ENCODE measurements at regions not wholly inside any gene's neighbourhood (a gene's known extent, or its start where the extent isn't known, plus 50 kb on each side); places are given as distances from the start of the nearest gene placed in this dataset.
A peak's percentile ranks its signal among the peaks of the same experiment; 100 is the strongest.

GRCh38 chr18:25516121-25516520 is 164.2 kb upstream of the ZNF521 start:
- H3K4me3 ChIP-seq: no peak overlapping the region
- no peaks in the 10 kb centered on the region for H3K4me1 ChIP-seq
- no peak for TF ChIP-seq POLR2A (IDR thresholded peaks at IDR 0.05)
- no peak for TF ChIP-seq CTCF (IDR thresholded peaks at IDR 0.05)
- H3K27ac ChIP-seq: no peak overlapping the region
- no peaks in the 10 kb centered on the region for H3K36me3 ChIP-seq
- intact Hi-C loops (cut with DNase I; ENCODE audit: low total_unique reads): no loop called here
- no peaks in the 10 kb centered on the region for H3K9me3 ChIP-seq
- no peaks in the 10 kb centered on the region for H3K27me3 ChIP-seq
- DNase-seq: no peak

GRCh38 chr18:25510096-25510495 is 158.1 kb upstream of the ZNF521 start:
- Histone ChIP-seq H3K4me1 (no peaks in the 10 kb centered on the region), H3K27ac (no peak overlapping the region), H3K4me3 (no peak overlapping the region), H3K9me3 (no peaks in the 10 kb centered on the region), H3K36me3 (no peaks in the 10 kb centered on the region), H3K27me3 (no peaks in the 10 kb centered on the region)
- DNase-seq: no peak
- intact Hi-C loops (cut with DNase I; ENCODE audit: low total_unique reads): no loop called here
- TF ChIP-seq POLR2A (IDR thresholded peaks at IDR 0.05) (no peak), CTCF (IDR thresholded peaks at IDR 0.05) (no peak)

GRCh38 chr18:25503567-25504081 is 151.7 kb upstream of the ZNF521 start:
- peak; percentile 69 to 74 for DNase-seq
- Histone ChIP-seq H3K4me3 (peak overlapping the region; percentile 24 to 30), H3K27me3 (no peaks in the 10 kb centered on the region), H3K36me3 (no peaks in the 10 kb centered on the region), H3K27ac (peak overlapping the region in 1 of 2 donors; percentile 55), H3K4me1 (no peaks in the 10 kb centered on the region), H3K9me3 (no peaks in the 10 kb centered on the region)
- intact Hi-C loops (cut with DNase I; ENCODE audit: low total_unique reads): no loop called here
- no peak for TF ChIP-seq POLR2A (IDR thresholded peaks at IDR 0.05)
- peak in 1 of 4 experiments; percentile 6 for TF ChIP-seq CTCF (IDR thresholded peaks at IDR 0.05)

GRCh38 chr18:25497151-25497794 is 145.3 kb upstream of the ZNF521 start:
- Histone ChIP-seq H3K4me1 (no peaks in the 10 kb centered on the region), H3K27ac (no peak overlapping the region), H3K9me3 (no peaks in the 10 kb centered on the region), H3K36me3 (no peaks in the 10 kb centered on the region), H3K4me3 (no peak overlapping the region), H3K27me3 (no peaks in the 10 kb centered on the region)
- intact Hi-C loops (cut with DNase I; ENCODE audit: low total_unique reads): no loop called here
- TF ChIP-seq POLR2A (IDR thresholded peaks at IDR 0.05) (no peak), CTCF (IDR thresholded peaks at IDR 0.05) (no peak)
- no peak for DNase-seq

- no peak overlapping the region for H3K27ac ChIP-seq
- no peaks in the 10 kb centered on the region for H3K9me3 ChIP-seq
- no peak for TF ChIP-seq CTCF (IDR thresholded peaks at IDR 0.05)
- TF ChIP-seq POLR2A (IDR thresholded peaks at IDR 0.05): no peak
- no peaks in the 10 kb centered on the region for H3K4me1 ChIP-seq
- no peaks in the 10 kb centered on the region for H3K27me3 ChIP-seq
- H3K36me3 ChIP-seq: no peaks in the 10 kb centered on the region
- intact Hi-C loops (cut with DNase I; ENCODE audit: low total_unique reads): no loop called here
- no peak for DNase-seq
- H3K4me3 ChIP-seq: no peak overlapping the region
Measured at GRCh38 chr18:25496544-25496943, 144.6 kb upstream of the ZNF521 start.

Measured in uterus (tissue), 3 donors.